OCI-LY7 (cell line): ENCODE measurements at regions not wholly inside any gene's neighbourhood (a gene's known extent, or its start where the extent isn't known, plus 50 kb on each side); places are given as distances from the start of the nearest gene placed in this dataset.
A peak's percentile ranks its signal among the peaks of the same experiment; 100 is the strongest.
"Not testable (repeated sequence)": the region's sequence is repeated elsewhere in the genome, so short reads cannot be mapped to it uniquely, and the experiment has no call there.

Experiments
- BruUV-seq: library from RNA; stranded (reverse); fragments of 400-500 nt; replicated peaks from 2 replicates; lab custom pipeline; 2021; lab: Mats Ljungman, UMichigan
- CTCF ChIA-PET: fragments of 300-600 bp; sonication (Branson Sonifier 250); formaldehyde crosslinking; loops from one replicate; lab custom pipeline; 2022; ENCODE audit warnings: antibody characterized with exemption; ENCODE audit not compliant: unreplicated experiment; lab: Charles Lee
- POLR2A ChIA-PET: fragments of 300-600 bp; sonication (Branson Sonifier 250); formaldehyde crosslinking; loops from one replicate; lab custom pipeline; 2022; ENCODE audit warnings: antibody characterized with exemption; lab: Charles Lee
- DNase-seq: peaks from one replicate; pipeline ENCODE4 v3.0.0-alpha.2; 2015; ENCODE audit warnings: low spot score
- H2AFZ ChIP-seq: fragments of 200-600 bp; sonication (generic), shearing (Covaris generic); 2 replicates; pipeline ENCODE4 v1.6.1; 2014; ENCODE audit warnings: mild to moderate bottlenecking, antibody characterized with exemption, low read length, moderate library complexity
- H3K27ac ChIP-seq: fragments of 200-600 bp; sonication (generic); 2 replicates; pipeline ENCODE4 v1.5.1; 2014; ENCODE audit warnings: mixed run types, low read depth, mild to moderate bottlenecking, moderate library complexity, low read length, inconsistent platforms; ENCODE audit not compliant: poor library complexity, severe bottlenecking
- H3K36me3 ChIP-seq: fragments of 200-600 bp; sonication (generic); 2 replicates; pipeline ENCODE4 v1.6.1; 2014; ENCODE audit warnings: mild to moderate bottlenecking, antibody characterized with exemption, low read length, moderate library complexity, mixed read lengths; ENCODE audit not compliant: insufficient read depth
- H3K4me1 ChIP-seq: fragments of 200-600 bp; sonication (generic); 2 replicates; pipeline ENCODE4 v1.5.1; 2014; ENCODE audit warnings: mild to moderate bottlenecking, low read length; ENCODE audit not compliant: insufficient read depth, poor library complexity, severe bottlenecking
- H3K4me2 ChIP-seq: fragments of 200-600 bp; sonication (generic); 2 replicates; pipeline ENCODE4 v1.6.1; 2014; ENCODE audit warnings: mild to moderate bottlenecking, low read length
- H3K4me3 ChIP-seq: fragments of 200-600 bp; sonication (generic); 2 replicates; pipeline ENCODE4 v1.5.1; 2014; ENCODE audit warnings: mild to moderate bottlenecking, low read depth, low read length; ENCODE audit not compliant: poor library complexity, severe bottlenecking
- H3K79me2 ChIP-seq: fragments of 200-600 bp; sonication (generic); 2 replicates; pipeline ENCODE4 v1.6.1; 2016; ENCODE audit warnings: low read depth, mild to moderate bottlenecking, low read length, moderate library complexity, mixed read lengths; ENCODE audit not compliant: insufficient read depth
- H3K9me2 ChIP-seq: fragments of 200-600 bp; sonication (generic); 2 replicates; pipeline ENCODE4 v1.6.1; 2016; ENCODE audit warnings: mild to moderate bottlenecking, low read length, mixed read lengths; ENCODE audit not compliant: insufficient read depth
- H3K9me3 ChIP-seq: fragments of 200-600 bp; sonication (generic); 2 replicates; pipeline ENCODE4 v1.6.1; 2014; ENCODE audit warnings: mild to moderate bottlenecking, mixed run types, low read length, mixed read lengths
- H4K20me1 ChIP-seq: fragments of 200-600 bp; sonication (generic); 2 replicates; pipeline ENCODE4 v1.6.1; 2014; ENCODE audit warnings: mild to moderate bottlenecking, antibody characterized with exemption, low read length, moderate library complexity, mixed read lengths; ENCODE audit not compliant: insufficient read depth
- CTCF ChIP-seq: fragments of 200-600 bp; sonication (generic); conservative IDR thresholded peaks from 2 replicates; pipeline ENCODE4 v1.5.1; 2014; ENCODE audit warnings: mild to moderate bottlenecking, antibody characterized with exemption, low read length, moderate library complexity, mixed read lengths
- EZH2phosphoT487 ChIP-seq: fragments of 200-600 bp; sonication (generic); IDR thresholded peaks from 2 replicates; pipeline ENCODE4 v1.6.1; 2018; ENCODE audit warnings: low read depth, borderline replicate concordance, mild to moderate bottlenecking, mixed run types, antibody characterized with exemption, low read length, moderate library complexity, mixed read lengths
- intact Hi-C: fragments of 100-400 bp; cut with micrococcal nuclease; formaldehyde crosslinking; loops from one replicate; pipeline ENCODE4 v1.10.0; 2022; ENCODE audit not compliant: unreplicated experiment

DNA sequence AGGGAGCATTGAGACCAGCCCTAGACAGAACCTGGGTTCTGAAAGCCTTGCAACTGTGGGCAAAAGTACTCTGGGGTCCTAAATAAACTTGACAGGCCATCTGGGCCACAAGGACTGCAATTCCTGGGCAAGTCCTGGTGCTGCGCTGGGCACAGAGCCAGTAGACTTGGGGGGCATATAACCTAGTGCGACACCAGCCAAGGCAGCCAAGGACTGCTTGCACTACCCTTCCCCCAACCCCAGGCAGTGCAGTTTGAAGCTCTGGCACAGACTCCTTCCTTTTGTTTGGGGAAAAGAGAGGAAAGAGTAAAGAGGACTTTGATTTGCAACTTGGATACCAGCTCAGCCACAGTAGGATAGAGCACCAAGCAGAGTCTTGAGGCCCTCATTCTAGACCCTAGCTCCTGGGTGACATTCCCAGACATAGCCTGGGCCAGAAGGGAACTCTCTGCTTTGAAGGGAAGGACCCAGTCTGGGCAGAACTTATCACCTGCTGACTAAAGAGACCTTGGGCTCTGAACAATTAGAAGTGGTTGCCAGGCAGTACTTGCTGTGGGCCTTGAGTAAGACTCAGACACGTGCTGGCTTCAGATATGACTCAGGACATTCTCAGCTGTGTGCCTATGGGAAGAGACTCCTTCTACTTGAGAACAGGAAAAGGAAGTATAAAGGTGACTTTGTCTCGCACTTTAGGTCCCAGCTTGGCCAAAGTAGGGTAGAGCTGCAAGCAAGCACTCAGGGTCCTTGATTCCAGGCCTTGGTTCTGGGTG lies 522.8 kb downstream of the GLUD2 start:
- DNase-seq, result no peak

DNA sequence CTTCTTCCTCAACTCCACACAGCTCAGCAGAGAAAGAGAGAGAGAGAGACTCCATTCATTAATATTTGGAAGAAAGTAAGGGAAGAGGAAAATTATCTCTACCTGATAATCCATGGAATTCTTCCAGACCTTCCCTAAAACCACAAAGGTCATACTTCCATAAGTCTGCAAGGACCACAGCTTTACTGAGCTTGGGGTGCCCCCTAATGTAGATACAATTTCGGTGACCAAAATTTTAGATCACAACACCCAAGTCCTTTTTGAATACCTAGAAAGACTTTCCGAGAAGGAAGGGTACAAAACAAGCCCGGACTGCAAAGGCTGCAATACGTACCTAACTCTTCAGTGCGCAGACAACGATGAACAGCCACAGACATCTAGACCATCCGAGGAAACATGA lies 523.9 kb downstream of the GLUD2 start:
- Histone ChIP-seq H3K4me2 (no peak overlapping the region), H3K9me2 (no peaks in the 10 kb centered on the region), H4K20me1 (no peaks in the 10 kb centered on the region), H3K4me1 (peaks cover 8% of the 10 kb centered on the region), H3K27ac (no peak overlapping the region), H2AFZ (no peak overlapping the region), H3K9me3 (no peaks in the 10 kb centered on the region), H3K4me3 (no peak overlapping the region), H3K36me3 (no peaks in the 10 kb centered on the region), H3K79me2 (no peaks in the 10 kb centered on the region)
- POLR2A ChIA-PET, result interaction anchor here (0.6 kb wide), 1 partner anchor 219 kb away, joined by 3 read pairs; no protein-coding TSS in a partner anchor
- BruUV-seq, result no TSS peak
- DNase-seq, result peak; percentile 0
- intact Hi-C loops, result loop anchor here (1.0 to 5.0 kb wide), 2 partner anchors 263 to 779 kb away; no protein-coding TSS in a partner anchor
- TF ChIP-seq CTCF, result 0 out of 2 replicates have a peak, but pooled peaks have one; percentile 32
- TF ChIP-seq EZH2phosphoT487, result no peak
- CTCF ChIA-PET, result no interaction called here

More for the DNA sequence above, 522.8 kb downstream of the GLUD2 start:
- H3K4me3 ChIP-seq, result no peak overlapping the region
- no peak overlapping the region for H2AFZ ChIP-seq
- no peak for TF ChIP-seq EZH2phosphoT487
- no peak for TF ChIP-seq CTCF
- ChIA-PET POLR2A (interaction anchor here (1.0 kb wide), 1 partner anchor 232 kb away, joined by 3 read pairs; no protein-coding TSS in a partner anchor), CTCF (no interaction called here)
- no peak overlapping the region for H3K4me2 ChIP-seq
- H3K9me2 ChIP-seq, result no peaks in the 10 kb centered on the region
- no peaks in the 10 kb centered on the region for H3K9me3 ChIP-seq
- H3K4me1 ChIP-seq, result peaks cover 8% of the 10 kb centered on the region
- H3K36me3 ChIP-seq, result no peaks in the 10 kb centered on the region
- no peak overlapping the region for H3K27ac ChIP-seq
- intact Hi-C loops, result loop anchor here (5.0 kb wide), 1 partner anchor 778 kb away; no protein-coding TSS in a partner anchor
- no peaks in the 10 kb centered on the region for H4K20me1 ChIP-seq
- BruUV-seq, result no TSS peak
- H3K79me2 ChIP-seq, result no peaks in the 10 kb centered on the region

DNA sequence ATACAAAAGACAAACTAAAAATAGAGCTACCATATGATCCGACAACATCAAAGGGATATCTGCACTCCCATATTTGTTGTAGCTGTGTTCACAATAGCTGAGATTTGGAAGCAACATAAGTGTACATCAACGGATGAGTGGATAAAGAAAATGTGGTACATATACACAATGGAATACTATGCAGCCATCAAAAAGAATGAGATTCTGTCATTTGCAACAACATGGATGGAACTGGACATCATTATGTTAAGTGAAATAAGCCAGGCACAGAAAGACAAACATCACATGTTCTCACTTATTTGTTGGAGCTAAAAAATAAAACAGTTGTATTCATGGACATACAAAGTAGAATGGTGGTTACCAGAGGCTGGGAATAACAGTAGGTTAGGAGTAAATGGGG lies 527.0 kb downstream of the GLUD2 start:
- CTCF ChIA-PET, POLR2A ChIA-PET, H3K4me1 ChIP-seq, DNase-seq, H3K79me2 ChIP-seq, H3K4me2 ChIP-seq, H3K4me3 ChIP-seq, H2AFZ ChIP-seq, BruUV-seq, H3K36me3 ChIP-seq, H4K20me1 ChIP-seq, H3K9me2 ChIP-seq, H3K27ac ChIP-seq, H3K9me3 ChIP-seq: not testable (repeated sequence)
- intact Hi-C loops, result loop anchor here (5.0 kb wide), 1 partner anchor 782 kb away; no protein-coding TSS in a partner anchor
